ENCODE measurements at regions not wholly inside any gene's neighbourhood (a gene's known extent, or its start where the extent isn't known, plus 50 kb on each side); places are given as distances from the start of the nearest gene placed in this dataset.

GRCh38 chr3:115322901-115323300 lies 175.8 kb upstream of the ZBTB20 start:
- H3K4me3 Mint-ChIP-seq, result no peak overlapping the region
- DNase-seq (no peak), ATAC-seq (no peak)
- H3K4me1 Mint-ChIP-seq, result peaks cover 2% of the 10 kb centered on the region
- no peaks in the 10 kb centered on the region for H3K9me3 ChIP-seq (ENCODE audit: control insufficient read depth, low read length, poor library complexity, severe bottlenecking)
- H3K36me3 Mint-ChIP-seq (ENCODE audit: low read depth), result no peaks in the 10 kb centered on the region
- H3K27me3 Mint-ChIP-seq, result no peaks in the 10 kb centered on the region
- no peak overlapping the region for H3K27ac Mint-ChIP-seq

GRCh38 chr3:115323380-115323779 lies 176.3 kb upstream of the ZBTB20 start:
- Mint-ChIP-seq H3K27ac (no peak overlapping the region), H3K4me3 (no peak overlapping the region), H3K27me3 (no peaks in the 10 kb centered on the region), H3K36me3 (ENCODE audit: low read depth) (no peaks in the 10 kb centered on the region), H3K4me1 (peaks cover 2% of the 10 kb centered on the region)
- DNase-seq (no peak), ATAC-seq (no peak)
- H3K9me3 ChIP-seq (ENCODE audit: control insufficient read depth, low read length, poor library complexity, severe bottlenecking), result no peaks in the 10 kb centered on the region

GRCh38 chr3:115324056-115324455 lies 177.0 kb upstream of the ZBTB20 start:
- ATAC-seq (no peak), DNase-seq (no peak)
- Mint-ChIP-seq H3K27ac (no peak overlapping the region), H3K27me3 (no peaks in the 10 kb centered on the region), H3K4me1 (peaks cover 2% of the 10 kb centered on the region), H3K36me3 (ENCODE audit: low read depth) (no peaks in the 10 kb centered on the region), H3K4me3 (no peak overlapping the region)
- no peaks in the 10 kb centered on the region for H3K9me3 ChIP-seq (ENCODE audit: control insufficient read depth, low read length, poor library complexity, severe bottlenecking)

DNA sequence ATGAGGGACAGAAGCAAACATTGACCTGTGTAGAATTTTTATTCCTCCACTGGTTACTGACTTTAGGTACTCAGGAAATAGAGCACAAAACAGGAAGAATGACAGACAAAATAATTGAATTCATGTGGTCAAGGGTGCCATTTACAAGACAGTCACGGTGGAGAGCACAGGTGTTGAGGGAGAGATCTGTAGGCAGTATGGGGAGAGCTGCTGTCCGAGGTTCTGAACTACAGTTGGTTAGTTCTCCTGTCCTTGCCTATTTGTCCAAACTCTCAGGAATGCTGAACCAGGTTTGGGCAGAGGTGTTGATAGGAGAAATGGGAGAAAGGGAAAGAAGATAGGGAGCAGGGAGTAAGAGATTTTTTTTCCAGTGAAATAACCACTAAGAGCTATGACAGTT lies 178.5 kb upstream of the ZBTB20 start:
- Mint-ChIP-seq H3K4me1 (peaks cover 2% of the 10 kb centered on the region), H3K27ac (no peak overlapping the region), H3K4me3 (no peak overlapping the region), H3K27me3 (no peaks in the 10 kb centered on the region), H3K36me3 (ENCODE audit: low read depth) (no peaks in the 10 kb centered on the region)
- no peaks in the 10 kb centered on the region for H3K9me3 ChIP-seq (ENCODE audit: control insufficient read depth, low read length, poor library complexity, severe bottlenecking)
- ATAC-seq, result no peak
- DNase-seq, result no peak

GRCh38 chr3:115330430-115330829 lies 183.3 kb upstream of the ZBTB20 start:
- no peaks in the 10 kb centered on the region for H3K9me3 ChIP-seq (ENCODE audit: control insufficient read depth, low read length, poor library complexity, severe bottlenecking)
- H3K27me3 Mint-ChIP-seq, result no peaks in the 10 kb centered on the region
- ATAC-seq (no peak), DNase-seq (no peak)
- H3K36me3 Mint-ChIP-seq (ENCODE audit: low read depth), result no peaks in the 10 kb centered on the region
- H3K27ac Mint-ChIP-seq, result no peak overlapping the region
- H3K4me3 Mint-ChIP-seq, result no peak overlapping the region
- no peaks in the 10 kb centered on the region for H3K4me1 Mint-ChIP-seq

- DNase-seq (no peak), ATAC-seq (no peak)
- no peaks in the 10 kb centered on the region for H3K27me3 Mint-ChIP-seq
- no peak overlapping the region for H3K27ac Mint-ChIP-seq
- H3K36me3 Mint-ChIP-seq (ENCODE audit: low read depth), result no peaks in the 10 kb centered on the region
- H3K4me1 Mint-ChIP-seq, result no peaks in the 10 kb centered on the region
- H3K9me3 ChIP-seq (ENCODE audit: control insufficient read depth, low read length, poor library complexity, severe bottlenecking), result no peaks in the 10 kb centered on the region
- H3K4me3 Mint-ChIP-seq, result no peak overlapping the region
These were observed 185.9 kb upstream of the ZBTB20 start for GRCh38 chr3:115332998-115333397.

- H3K36me3 Mint-ChIP-seq (ENCODE audit: low read depth), result no peaks in the 10 kb centered on the region
- H3K9me3 ChIP-seq (ENCODE audit: control insufficient read depth, low read length, poor library complexity, severe bottlenecking), result no peaks in the 10 kb centered on the region
- DNase-seq (no peak), ATAC-seq (no peak)
- H3K27ac Mint-ChIP-seq, result no peak overlapping the region
- no peak overlapping the region for H3K4me3 Mint-ChIP-seq
- no peaks in the 10 kb centered on the region for H3K4me1 Mint-ChIP-seq
- peaks cover 6% of the 10 kb centered on the region for H3K27me3 Mint-ChIP-seq
These were observed 189.7 kb upstream of the ZBTB20 start for GRCh38 chr3:115336836-115337235.

DNA sequence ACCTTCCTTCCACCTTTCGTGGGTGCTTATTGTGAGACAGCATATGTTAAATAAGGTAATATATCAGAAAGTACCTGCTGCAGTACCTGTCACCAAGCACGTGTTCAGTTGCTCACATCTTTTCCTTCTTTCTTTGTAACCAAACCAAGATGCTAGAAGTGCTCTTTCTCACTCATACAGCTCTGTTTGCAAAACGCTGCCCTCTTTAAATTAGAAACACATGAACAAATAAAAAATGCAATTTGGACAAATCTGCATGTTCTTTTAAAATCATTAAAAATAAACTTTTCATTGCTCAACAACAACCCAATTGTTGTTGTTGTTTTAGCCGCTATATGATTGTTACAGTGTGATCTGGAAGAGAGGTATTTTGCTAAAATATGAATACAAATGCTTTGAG lies 193.5 kb upstream of the ZBTB20 start:
- no peak overlapping the region for H3K4me3 Mint-ChIP-seq
- no peaks in the 10 kb centered on the region for H3K36me3 Mint-ChIP-seq (ENCODE audit: low read depth)
- ATAC-seq (no peak), DNase-seq (no peak)
- no peaks in the 10 kb centered on the region for H3K4me1 Mint-ChIP-seq
- no peaks in the 10 kb centered on the region for H3K9me3 ChIP-seq (ENCODE audit: control insufficient read depth, low read length, poor library complexity, severe bottlenecking)
- peaks cover 6% of the 10 kb centered on the region for H3K27me3 Mint-ChIP-seq
- no peak overlapping the region for H3K27ac Mint-ChIP-seq

- H3K4me3 Mint-ChIP-seq, result no peak overlapping the region
- no peak for ATAC-seq
- H3K4me1 Mint-ChIP-seq, result no peaks in the 10 kb centered on the region
- H3K27ac Mint-ChIP-seq, result no peak overlapping the region
- H3K27me3 Mint-ChIP-seq, result peaks cover 6% of the 10 kb centered on the region
- DNase-seq, result no peak
- H3K9me3 ChIP-seq (ENCODE audit: control insufficient read depth, low read length, poor library complexity, severe bottlenecking), result no peaks in the 10 kb centered on the region
- H3K36me3 Mint-ChIP-seq (ENCODE audit: low read depth), result no peaks in the 10 kb centered on the region
These were observed 194.1 kb upstream of the ZBTB20 start for GRCh38 chr3:115341208-115341607.

GRCh38 chr3:115347737-115348136 lies 200.6 kb upstream of the ZBTB20 start:
- H3K9me3 ChIP-seq (ENCODE audit: control insufficient read depth, low read length, poor library complexity, severe bottlenecking), result no peaks in the 10 kb centered on the region
- H3K27me3 Mint-ChIP-seq, result no peaks in the 10 kb centered on the region
- H3K4me1 Mint-ChIP-seq, result no peaks in the 10 kb centered on the region
- DNase-seq (no peak), ATAC-seq (no peak)
- no peak overlapping the region for H3K4me3 Mint-ChIP-seq
- H3K36me3 Mint-ChIP-seq (ENCODE audit: low read depth), result no peaks in the 10 kb centered on the region
- H3K27ac Mint-ChIP-seq, result no peak overlapping the region

DNA sequence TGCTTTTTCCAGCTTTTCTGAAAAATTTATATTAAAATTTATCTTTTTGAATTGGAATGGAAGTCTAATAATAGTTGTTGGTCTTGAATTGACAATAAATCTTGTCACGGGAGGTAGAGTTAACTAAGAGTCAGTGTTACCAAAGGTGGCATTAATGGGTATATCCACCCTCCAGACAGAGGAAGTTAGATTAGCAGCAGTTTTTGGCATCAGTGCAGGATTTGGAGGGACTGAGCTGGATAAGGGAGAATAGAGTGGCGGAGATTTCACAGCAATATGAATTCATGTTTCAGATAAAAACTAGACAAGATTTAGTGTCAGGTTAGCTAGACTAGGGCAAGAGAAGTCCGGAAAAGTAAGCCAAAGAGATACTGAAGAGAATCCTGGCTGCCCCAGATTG lies 201.3 kb upstream of the ZBTB20 start:
- no peak for DNase-seq
- H3K27me3 Mint-ChIP-seq, result no peaks in the 10 kb centered on the region
- H3K9me3 ChIP-seq (ENCODE audit: control insufficient read depth, low read length, poor library complexity, severe bottlenecking), result no peaks in the 10 kb centered on the region

DNA sequence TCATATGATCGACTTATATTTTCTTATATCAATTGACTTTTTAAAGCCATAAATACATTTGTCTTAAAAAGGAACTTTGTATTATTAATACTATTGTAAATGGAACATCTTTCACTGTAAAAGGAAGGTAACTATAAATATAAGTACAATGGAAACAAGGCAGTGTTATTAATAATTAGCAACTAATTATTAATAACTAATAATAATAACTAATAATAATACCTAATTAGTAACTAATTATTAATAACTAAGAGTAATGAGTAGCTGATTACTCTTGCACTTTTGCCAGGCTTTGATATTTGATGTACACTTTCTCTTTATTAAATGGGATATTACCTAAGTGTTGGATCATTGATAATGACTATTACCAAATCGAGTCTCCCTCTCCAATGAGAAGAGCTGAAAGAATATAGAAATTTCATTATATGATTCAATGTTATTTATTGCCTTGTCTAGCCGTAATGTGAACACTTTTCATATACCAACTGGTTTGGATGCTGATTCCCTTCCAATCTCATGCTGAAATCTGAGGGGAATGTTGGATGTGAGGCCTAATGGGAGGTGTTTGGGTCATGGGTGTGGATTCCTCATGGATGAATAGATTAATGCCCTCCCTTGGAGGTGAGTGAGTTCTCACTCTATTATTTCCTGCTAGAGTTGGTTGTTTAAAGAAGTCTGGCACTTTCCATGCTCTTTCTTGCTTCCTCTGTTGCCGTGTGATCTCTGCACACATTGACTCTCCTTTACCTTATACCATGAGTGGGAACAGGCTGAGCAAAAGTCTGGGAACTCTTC lies 202.1 kb upstream of the ZBTB20 start:
- ATAC-seq, result no peak

More for the DNA sequence above, 201.3 kb upstream of the ZBTB20 start:
- ATAC-seq, result no peak
- Mint-ChIP-seq H3K27ac (no peak overlapping the region), H3K4me3 (no peak overlapping the region), H3K36me3 (ENCODE audit: low read depth) (no peaks in the 10 kb centered on the region), H3K4me1 (no peaks in the 10 kb centered on the region)

GRCh38 chr3:115350606-115351005 lies 203.5 kb upstream of the ZBTB20 start:
- Mint-ChIP-seq H3K27me3 (no peaks in the 10 kb centered on the region), H3K4me1 (no peaks in the 10 kb centered on the region), H3K36me3 (ENCODE audit: low read depth) (no peaks in the 10 kb centered on the region), H3K27ac (no peak overlapping the region), H3K4me3 (no peak overlapping the region)
- ATAC-seq, result no peak
- no peak for DNase-seq
- no peaks in the 10 kb centered on the region for H3K9me3 ChIP-seq (ENCODE audit: control insufficient read depth, low read length, poor library complexity, severe bottlenecking)

More for the DNA sequence above, 202.1 kb upstream of the ZBTB20 start:
- no peak for DNase-seq
- no peaks in the 10 kb centered on the region for H3K9me3 ChIP-seq (ENCODE audit: control insufficient read depth, low read length, poor library complexity, severe bottlenecking)
- Mint-ChIP-seq H3K36me3 (ENCODE audit: low read depth) (no peaks in the 10 kb centered on the region), H3K4me1 (no peaks in the 10 kb centered on the region), H3K27ac (no peak overlapping the region), H3K4me3 (no peak overlapping the region), H3K27me3 (no peaks in the 10 kb centered on the region)

DNA sequence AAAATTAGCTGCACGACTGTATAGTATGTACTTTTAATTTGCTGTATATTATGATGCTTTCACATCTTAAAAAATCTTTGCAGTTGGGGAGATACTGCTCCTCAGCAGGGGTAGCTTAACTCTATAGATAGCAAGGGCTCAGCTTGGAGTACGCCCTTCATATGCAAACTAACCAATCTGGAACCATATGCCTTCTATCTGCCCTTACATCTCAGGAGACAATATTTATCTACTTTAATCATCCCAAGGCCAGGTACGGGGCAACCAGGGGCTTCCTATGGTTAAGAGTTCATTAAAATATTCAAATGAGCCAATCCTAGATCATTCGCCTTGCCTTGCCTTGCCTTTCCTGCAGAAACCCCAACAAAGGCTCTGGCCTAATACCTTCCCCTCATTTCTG lies 204.1 kb upstream of the ZBTB20 start:
- Mint-ChIP-seq H3K36me3 (ENCODE audit: low read depth) (no peaks in the 10 kb centered on the region), H3K27ac (no peak overlapping the region), H3K4me1 (no peaks in the 10 kb centered on the region), H3K27me3 (no peaks in the 10 kb centered on the region), H3K4me3 (no peak overlapping the region)
- ATAC-seq (no peak), DNase-seq (no peak)
- H3K9me3 ChIP-seq (ENCODE audit: control insufficient read depth, low read length, poor library complexity, severe bottlenecking), result no peaks in the 10 kb centered on the region
